ENCODE measurements at regions not wholly inside any gene's neighbourhood (a gene's known extent, or its start where the extent isn't known, plus 50 kb on each side); places are given as distances from the start of the nearest gene placed in this dataset.

DNA sequence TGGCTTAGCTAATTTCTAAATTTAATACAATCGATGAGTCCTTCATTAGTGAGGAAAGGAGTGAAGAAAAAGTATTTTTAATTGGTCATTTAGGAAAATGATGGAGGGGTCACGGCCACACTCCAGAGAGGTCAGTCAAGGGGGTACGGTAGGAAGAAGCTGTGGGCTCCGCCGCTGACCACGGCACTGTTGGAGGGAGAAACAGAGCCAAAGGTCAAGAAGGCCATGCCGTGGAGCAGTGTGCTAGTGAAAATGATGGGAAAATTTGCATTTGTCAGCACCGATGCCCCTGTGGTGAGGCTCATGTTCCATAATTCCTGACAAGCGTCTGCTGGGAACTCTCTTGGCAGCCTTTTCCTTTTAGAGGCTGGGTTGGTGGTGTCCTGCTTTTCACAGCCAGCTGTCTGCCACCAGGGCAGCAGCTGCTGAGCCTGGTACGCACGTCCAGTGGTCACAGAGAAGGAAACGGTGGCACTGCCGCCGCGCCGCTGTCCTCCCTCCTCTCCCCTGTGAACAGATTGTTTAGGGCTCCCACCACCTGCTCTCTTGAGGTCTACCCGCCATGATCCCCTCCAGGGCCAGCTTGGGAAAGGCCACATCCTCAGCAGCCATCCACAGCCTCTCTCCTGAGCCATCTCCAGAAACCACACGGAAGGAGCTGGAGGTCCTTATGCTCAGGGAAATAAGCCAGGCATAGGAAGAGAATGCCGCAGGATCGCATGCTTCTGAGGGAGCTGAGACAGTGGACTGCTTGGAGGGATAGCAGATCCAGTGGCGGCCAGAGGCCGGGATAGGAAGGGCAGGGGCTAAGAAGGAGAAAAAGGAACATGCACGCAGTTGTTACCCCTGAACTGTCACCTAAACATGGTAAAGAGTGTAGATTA is 263.7 kb upstream of the PPP2R2D start:
- no peak overlapping the region for H3K27ac Mint-ChIP-seq (ENCODE audit: unreplicated experiment)
- H3K4me3 Mint-ChIP-seq (ENCODE audit: unreplicated experiment): no peak overlapping the region
- H3K9me3 Mint-ChIP-seq (ENCODE audit: unreplicated experiment): peaks cover 2% of the 10 kb centered on the region

DNA sequence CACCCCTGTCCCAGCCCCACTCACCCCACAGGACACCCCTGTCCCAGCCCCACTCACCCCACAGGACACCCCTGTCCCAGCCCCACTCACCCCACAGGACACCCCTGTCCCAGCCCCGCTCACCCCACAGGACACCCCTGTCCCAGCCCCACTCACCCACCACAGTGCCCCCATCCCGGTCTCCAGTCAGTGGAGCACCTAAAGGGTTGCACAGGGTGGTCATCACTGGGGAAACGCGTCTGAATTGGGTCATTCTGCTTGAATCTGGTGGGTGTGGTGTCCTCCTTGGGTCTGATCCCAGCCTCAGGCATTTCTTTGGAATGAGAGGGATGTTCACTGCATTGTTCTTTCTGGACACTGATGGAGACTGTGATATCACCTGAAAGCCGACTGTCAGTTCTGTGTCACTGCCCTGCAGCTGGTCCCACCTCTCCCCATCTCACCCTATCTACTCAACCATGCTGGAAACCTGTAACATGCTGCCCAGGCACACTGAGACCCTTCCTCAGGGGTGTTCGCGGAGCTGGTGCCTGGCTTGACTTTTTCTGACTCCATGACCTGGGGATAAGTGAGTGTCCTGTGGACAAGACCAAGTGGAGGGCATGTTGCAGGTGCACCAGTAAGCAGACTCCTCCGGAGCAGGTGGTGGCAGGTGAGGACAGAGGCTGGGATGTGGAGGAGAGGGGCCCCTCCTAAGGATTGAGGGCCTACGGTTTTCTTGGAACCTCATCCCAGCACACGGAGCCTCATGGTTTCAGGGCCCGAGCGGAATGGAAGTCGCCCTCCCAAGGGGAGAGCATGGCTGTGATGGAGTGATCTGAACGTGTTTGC is 262.5 kb upstream of the PPP2R2D start:
- Mint-ChIP-seq H3K36me3 (ENCODE audit: unreplicated experiment) (no peaks in the 10 kb centered on the region), H3K27me3 (ENCODE audit: unreplicated experiment) (peaks cover 5% of the 10 kb centered on the region), H3K9me3 (ENCODE audit: unreplicated experiment) (peaks cover 2% of the 10 kb centered on the region), H3K4me1 (ENCODE audit: low read depth, unreplicated experiment) (no peaks in the 10 kb centered on the region), H3K27ac (ENCODE audit: unreplicated experiment) (no peak overlapping the region), H3K4me3 (ENCODE audit: unreplicated experiment) (no peak overlapping the region)
- TF ChIP-seq, protein P1, sequence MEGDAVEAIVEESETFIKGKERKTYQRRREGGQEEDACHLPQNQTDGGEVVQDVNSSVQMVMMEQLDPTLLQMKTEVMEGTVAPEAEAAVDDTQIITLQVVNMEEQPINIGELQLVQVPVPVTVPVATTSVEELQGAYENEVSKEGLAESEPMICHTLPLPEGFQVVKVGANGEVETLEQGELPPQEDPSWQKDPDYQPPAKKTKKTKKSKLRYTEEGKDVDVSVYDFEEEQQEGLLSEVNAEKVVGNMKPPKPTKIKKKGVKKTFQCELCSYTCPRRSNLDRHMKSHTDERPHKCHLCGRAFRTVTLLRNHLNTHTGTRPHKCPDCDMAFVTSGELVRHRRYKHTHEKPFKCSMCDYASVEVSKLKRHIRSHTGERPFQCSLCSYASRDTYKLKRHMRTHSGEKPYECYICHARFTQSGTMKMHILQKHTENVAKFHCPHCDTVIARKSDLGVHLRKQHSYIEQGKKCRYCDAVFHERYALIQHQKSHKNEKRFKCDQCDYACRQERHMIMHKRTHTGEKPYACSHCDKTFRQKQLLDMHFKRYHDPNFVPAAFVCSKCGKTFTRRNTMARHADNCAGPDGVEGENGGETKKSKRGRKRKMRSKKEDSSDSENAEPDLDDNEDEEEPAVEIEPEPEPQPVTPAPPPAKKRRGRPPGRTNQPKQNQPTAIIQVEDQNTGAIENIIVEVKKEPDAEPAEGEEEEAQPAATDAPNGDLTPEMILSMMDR (IDR thresholded peaks at IDR 0.05; ENCODE audit: partially characterized antibody, unreplicated experiment): no peak
- DNase-seq: no peak

More for the DNA sequence above, 263.7 kb upstream of the PPP2R2D start:
- DNase-seq: no peak
- Mint-ChIP-seq H3K27me3 (ENCODE audit: unreplicated experiment) (peaks cover 5% of the 10 kb centered on the region), H3K36me3 (ENCODE audit: unreplicated experiment) (no peaks in the 10 kb centered on the region), H3K4me1 (ENCODE audit: low read depth, unreplicated experiment) (no peaks in the 10 kb centered on the region)
- TF ChIP-seq, protein P1 (IDR thresholded peaks at IDR 0.05; ENCODE audit: partially characterized antibody, unreplicated experiment): no peak

DNA sequence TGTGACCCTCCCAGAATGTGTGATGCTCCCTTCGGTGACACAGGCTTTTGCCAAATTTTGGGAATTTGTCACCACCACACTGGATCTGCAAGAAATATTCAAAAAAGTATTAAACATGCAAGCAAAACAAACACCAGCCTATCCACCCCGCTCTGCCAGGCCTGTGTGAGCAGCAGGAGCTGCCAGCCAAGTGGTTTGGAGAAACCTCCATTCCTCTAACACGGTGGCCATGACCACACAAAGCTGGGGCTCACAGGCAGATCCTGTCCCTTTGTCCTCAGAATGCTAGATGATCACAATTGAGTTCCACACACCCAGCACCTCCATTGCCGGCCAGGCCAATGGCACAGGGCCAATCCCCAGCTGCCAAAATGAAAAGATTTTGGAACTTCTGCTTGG is 261.9 kb upstream of the PPP2R2D start:
- TF ChIP-seq, protein P1 (IDR thresholded peaks at IDR 0.05; ENCODE audit: partially characterized antibody, unreplicated experiment): no peak
- DNase-seq: no peak
- H3K9me3 Mint-ChIP-seq (ENCODE audit: unreplicated experiment): peaks cover 2% of the 10 kb centered on the region
- H3K36me3 Mint-ChIP-seq (ENCODE audit: unreplicated experiment): no peaks in the 10 kb centered on the region
- H3K4me3 Mint-ChIP-seq (ENCODE audit: unreplicated experiment): no peak overlapping the region
- no peaks in the 10 kb centered on the region for H3K4me1 Mint-ChIP-seq (ENCODE audit: low read depth, unreplicated experiment)
- no peak overlapping the region for H3K27ac Mint-ChIP-seq (ENCODE audit: unreplicated experiment)
- H3K27me3 Mint-ChIP-seq (ENCODE audit: unreplicated experiment): peaks cover 5% of the 10 kb centered on the region

DNA sequence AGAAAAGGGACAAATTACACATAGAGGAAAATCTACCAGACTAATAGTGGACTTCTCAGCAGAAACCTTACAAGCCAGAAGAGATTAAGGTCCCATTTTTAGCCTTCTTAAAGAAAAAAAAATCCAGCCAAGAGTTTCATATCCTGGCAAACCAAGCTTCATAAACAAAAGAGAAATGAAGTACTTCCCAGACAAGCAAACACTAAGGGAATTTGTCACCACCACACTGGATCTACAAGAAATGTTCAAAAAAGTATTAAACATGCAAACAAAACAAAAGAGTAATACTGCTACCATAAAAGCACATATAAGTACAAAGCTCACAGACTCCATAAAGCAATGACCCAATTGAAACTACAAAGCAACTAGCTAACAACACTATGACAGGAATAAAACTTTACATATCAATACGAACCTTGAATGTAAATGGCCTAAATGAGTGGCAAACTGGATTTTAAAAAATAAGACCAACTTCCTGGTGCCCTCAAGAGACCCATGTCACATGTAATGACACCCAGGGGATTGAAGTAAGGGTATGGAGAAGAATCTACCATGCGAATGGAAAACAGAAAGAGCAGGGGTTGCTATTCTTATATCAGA is 260.7 kb upstream of the PPP2R2D start:
- Mint-ChIP-seq H3K27ac (ENCODE audit: unreplicated experiment) (no peak overlapping the region), H3K4me3 (ENCODE audit: unreplicated experiment) (no peak overlapping the region), H3K27me3 (ENCODE audit: unreplicated experiment) (peaks cover 7% of the 10 kb centered on the region), H3K9me3 (ENCODE audit: unreplicated experiment) (peaks cover 8% of the 10 kb centered on the region), H3K36me3 (ENCODE audit: unreplicated experiment) (no peaks in the 10 kb centered on the region), H3K4me1 (ENCODE audit: low read depth, unreplicated experiment) (no peaks in the 10 kb centered on the region)
- TF ChIP-seq, protein P1 (IDR thresholded peaks at IDR 0.05; ENCODE audit: partially characterized antibody, unreplicated experiment): no peak
- DNase-seq: no peak
